Lung (tissue), 11 donors: ENCODE measurements at regions not wholly inside any gene's neighbourhood (a gene's known extent, or its start where the extent isn't known, plus 50 kb on each side); places are given as distances from the start of the nearest gene placed in this dataset.

Experiments
- ATAC-seq: fragments of 200-7000 bp; cut with Tn5 transposase; one replicate; pipeline ENCODE4 v1.9.1; 2020; ENCODE audit warnings: moderate number of reproducible peaks; ENCODE audit not compliant: insufficient read depth, low FRiP score
- DNase-seq, 3 donors: peaks; one replicate each; pipeline ENCODE4 v3.0.0-alpha.2; 2013 to 2017
- H3K27ac ChIP-seq, 2 donors: one replicate each; pipeline ENCODE4 v1.5.1; 2013; ENCODE audit warnings: mild to moderate bottlenecking in 2 of 2, moderate library complexity in 2 of 2, control low read depth in 1 of 2, inconsistent platforms in 1 of 2, low read depth in 1 of 2, low read length in 1 of 2
- H3K27me3 ChIP-seq, 3 donors: one replicate each; pipeline ENCODE4 v1.5.1; 2013; ENCODE audit warnings: low read length in 2 of 3; ENCODE audit not compliant: control insufficient read depth in 3 of 3, insufficient read depth in 3 of 3
- H3K36me3 ChIP-seq, 4 donors: one replicate each; pipeline ENCODE4 v1.5.1; 2013; ENCODE audit warnings: low read length in 4 of 4, mild to moderate bottlenecking in 1 of 4, moderate library complexity in 1 of 4; ENCODE audit not compliant: control insufficient read depth in 4 of 4, insufficient read depth in 4 of 4
- H3K4me1 ChIP-seq, 5 donors: one replicate each; pipeline ENCODE4 v1.5.1; 2013; ENCODE audit warnings: low read length in 5 of 5, mild to moderate bottlenecking in 2 of 5, moderate library complexity in 1 of 5; ENCODE audit not compliant: control insufficient read depth in 5 of 5, insufficient read depth in 5 of 5
- H3K4me3 ChIP-seq: one replicate; pipeline ENCODE4 v1.5.1; 2013; ENCODE audit warnings: mild to moderate bottlenecking, control low read depth, moderate library complexity
- H3K9ac ChIP-seq, 2 donors: one replicate each; pipeline ENCODE4 v1.5.1; 2013; ENCODE audit warnings: low read length in 2 of 2, control low read depth in 1 of 2; ENCODE audit not compliant: insufficient read depth in 1 of 2
- H3K9me3 ChIP-seq, 4 donors: one replicate each; pipeline ENCODE4 v1.5.1; 2013; ENCODE audit warnings: low read length in 3 of 4, mild to moderate bottlenecking in 1 of 4, moderate library complexity in 1 of 4; ENCODE audit not compliant: control insufficient read depth in 4 of 4, insufficient read depth in 3 of 4
- CTCF ChIP-seq: IDR thresholded peaks from 2 replicates; pipeline ENCODE4 v1.5.1; 2012; ENCODE audit warnings: mild to moderate bottlenecking; ENCODE audit errors: control extremely low read depth, extremely low read depth
- WGBS, 2 donors: extraction: QIAGEN DNeasy Blood & Tissue Kit; methylation state at CpG; one replicate each; pipeline ENCODE4 v1.1.7; 2013; 5-methylcytosine and 5-hydroxymethylcytosine counted together
- donor health status: control.
- donor health status: control.
- donor health status: Bipolar disorder and iron deficiency.
- donor health status: healthy.
- donor health status: DM: yes; HTN: yes; CAD: no.

GRCh38 chr5:96084874-96085506, 123.3 kb upstream of the ELL2 start:
- Histone ChIP-seq H3K4me3 (no peak overlapping the region), H3K27ac (no peak overlapping the region), H3K9me3 (no peaks in the 10 kb centered on the region), H3K27me3 (no peaks in the 10 kb centered on the region), H3K4me1 (no peaks in the 10 kb centered on the region), H3K36me3 (no peaks in the 10 kb centered on the region), H3K9ac (no peak overlapping the region)
- ATAC-seq (no peak), DNase-seq (no peak)
- 57 to 61% methylated on average over 2 of the region's 2 CpGs for WGBS, 2 donors
- TF ChIP-seq CTCF = no peak

GRCh38 chr5:96083361-96083881, 121.8 kb upstream of the ELL2 start:
- Histone ChIP-seq H3K27me3 (no peaks in the 10 kb centered on the region), H3K4me1 (no peaks in the 10 kb centered on the region), H3K9ac (no peak overlapping the region), H3K27ac (no peak overlapping the region), H3K9me3 (no peaks in the 10 kb centered on the region), H3K4me3 (no peak overlapping the region), H3K36me3 (no peaks in the 10 kb centered on the region)
- TF ChIP-seq CTCF = no peak
- no peak for DNase-seq
- no peak for ATAC-seq
- WGBS, 2 donors = 51 to 57% methylated on average over 4 of the region's 4 CpGs

GRCh38 chr5:96081276-96081858, 119.7 kb upstream of the ELL2 start:
- ATAC-seq (no peak), DNase-seq (no peak)
- Histone ChIP-seq H3K27ac (no peak overlapping the region), H3K9me3 (no peaks in the 10 kb centered on the region), H3K4me1 (no peaks in the 10 kb centered on the region), H3K27me3 (no peaks in the 10 kb centered on the region), H3K4me3 (no peak overlapping the region), H3K9ac (no peak overlapping the region), H3K36me3 (no peaks in the 10 kb centered on the region)
- 17 to 51% methylated on average over 2 of the region's 2 CpGs for WGBS, 2 donors
- TF ChIP-seq CTCF = no peak
